HCT116 (cell line): ENCODE measurements at regions not wholly inside any gene's neighbourhood (a gene's known extent, or its start where the extent isn't known, plus 50 kb on each side); places are given as distances from the start of the nearest gene placed in this dataset.

Experiments used
- EGR1 ChIP-seq: IDR thresholded peaks from 2 replicates; pipeline ENCODE4 v1.6.1; 2012; ENCODE audit warnings: low read depth
- EZH2 ChIP-seq: fragments of 200-600 bp; sonication (generic); IDR thresholded peaks from 2 replicates; pipeline ENCODE4 v1.6.1; 2017; ENCODE audit warnings: antibody characterized with exemption, mixed run types
- EZH2phosphoT487 ChIP-seq: fragments of 200-600 bp; IDR thresholded peaks from 2 replicates; pipeline ENCODE4 v1.6.1; 2018; ENCODE audit warnings: antibody characterized with exemption, borderline replicate concordance
- POLR2A ChIP-seq: IDR thresholded peaks from 2 replicates; pipeline ENCODE4 v1.7.0; 2011; ENCODE audit warnings: borderline replicate concordance; ENCODE audit not compliant: insufficient read depth, insufficient read length; ENCODE audit errors: extremely low read depth
- POLR2AphosphoS5 ChIP-seq: IDR thresholded peaks from 2 replicates; pipeline ENCODE4 v1.6.1; 2011; ENCODE audit warnings: mild to moderate bottlenecking, low read depth, low read length, moderate library complexity
- RAD21 ChIP-seq: IDR thresholded peaks from 2 replicates; pipeline ENCODE4 v1.6.1; 2012; ENCODE audit warnings: low read depth, mild to moderate bottlenecking
- SIN3A ChIP-seq: IDR thresholded peaks from 2 replicates; pipeline ENCODE4 v1.6.1; 2012; ENCODE audit warnings: low read depth
- TCF7L2 ChIP-seq: IDR thresholded peaks from 2 replicates; pipeline ENCODE4 v1.7.0; 2011; ENCODE audit warnings: borderline replicate concordance, inconsistent platforms; ENCODE audit not compliant: insufficient read depth, insufficient read length; ENCODE audit errors: extremely low read depth
- YY1 ChIP-seq: IDR thresholded peaks from 2 replicates; pipeline ENCODE4 v1.6.1; 2011; ENCODE audit warnings: low read length, low read depth, moderate library complexity, mild to moderate bottlenecking; ENCODE audit not compliant: insufficient replicate concordance; ENCODE audit errors: extremely low read depth
- ZBTB33 ChIP-seq: IDR thresholded peaks from 2 replicates; pipeline ENCODE4 v1.6.1; 2011; ENCODE audit warnings: mild to moderate bottlenecking, low read length, moderate library complexity; ENCODE audit not compliant: insufficient replicate concordance; ENCODE audit errors: extremely low read depth
- ZFX ChIP-seq: fragments of 450-650 bp; IDR thresholded peaks from 2 replicates; pipeline ENCODE4 v1.6.1; 2017
- ZNF274 ChIP-seq: fragments of 200-500 bp; sonication (Bioruptor generic); IDR thresholded peaks from 2 replicates; pipeline ENCODE4 v1.6.1; 2014; ENCODE audit warnings: mild to moderate bottlenecking, low read depth, low read length, inconsistent platforms
- TF ChIP-seq, protein P1 (sequence below): IDR thresholded peaks from 2 replicates; pipeline ENCODE4 v1.6.1; 2012
- TF ChIP-seq, protein P2 (sequence below), 3 experiments: fragments of 200-600 bp in 1 of 3; sonication (generic) in 1 of 3; IDR thresholded peaks in 2 of 3; conservative IDR thresholded peaks in 1 of 3; 2 replicates each; pipeline ENCODE4 v1.5.1; 2012 to 2017; ENCODE audit warnings: low read depth in 2 of 3, low read length in 2 of 3, antibody characterized with exemption in 1 of 3, borderline replicate concordance in 1 of 3, control low read depth in 1 of 3, mild to moderate bottlenecking in 1 of 3, mixed read lengths in 1 of 3, mixed run types in 1 of 3, moderate library complexity in 1 of 3; ENCODE audit not compliant: insufficient read depth in 1 of 3

DNA sequence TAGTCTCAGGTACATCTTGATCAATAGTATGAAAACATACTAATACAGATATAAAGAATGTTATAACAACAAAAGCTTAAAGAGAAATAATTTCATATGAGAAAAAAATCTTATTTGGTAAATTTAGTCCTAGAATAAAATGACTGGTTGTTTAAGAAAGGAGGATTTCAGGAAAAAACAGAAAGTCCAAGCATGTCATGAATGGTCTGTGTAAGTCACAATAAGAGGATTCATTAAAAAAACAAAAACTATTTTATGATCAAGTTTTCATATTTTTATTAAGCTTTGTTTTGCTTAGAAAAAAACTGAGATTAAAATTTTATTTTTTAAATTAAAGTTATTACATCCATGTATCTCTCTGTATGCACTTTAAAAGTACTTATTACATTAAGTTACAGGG, 353.9 kb upstream of the SPHKAP start:
- TF ChIP-seq, protein P1, sequence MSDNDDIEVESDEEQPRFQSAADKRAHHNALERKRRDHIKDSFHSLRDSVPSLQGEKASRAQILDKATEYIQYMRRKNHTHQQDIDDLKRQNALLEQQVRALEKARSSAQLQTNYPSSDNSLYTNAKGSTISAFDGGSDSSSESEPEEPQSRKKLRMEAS: no peak
- TF ChIP-seq POLR2A: no peak
- no peak for TF ChIP-seq EZH2phosphoT487
- TF ChIP-seq ZNF274: no peak
- TF ChIP-seq RAD21: no peak
- no peak for TF ChIP-seq ZBTB33
- TF ChIP-seq, protein P2, sequence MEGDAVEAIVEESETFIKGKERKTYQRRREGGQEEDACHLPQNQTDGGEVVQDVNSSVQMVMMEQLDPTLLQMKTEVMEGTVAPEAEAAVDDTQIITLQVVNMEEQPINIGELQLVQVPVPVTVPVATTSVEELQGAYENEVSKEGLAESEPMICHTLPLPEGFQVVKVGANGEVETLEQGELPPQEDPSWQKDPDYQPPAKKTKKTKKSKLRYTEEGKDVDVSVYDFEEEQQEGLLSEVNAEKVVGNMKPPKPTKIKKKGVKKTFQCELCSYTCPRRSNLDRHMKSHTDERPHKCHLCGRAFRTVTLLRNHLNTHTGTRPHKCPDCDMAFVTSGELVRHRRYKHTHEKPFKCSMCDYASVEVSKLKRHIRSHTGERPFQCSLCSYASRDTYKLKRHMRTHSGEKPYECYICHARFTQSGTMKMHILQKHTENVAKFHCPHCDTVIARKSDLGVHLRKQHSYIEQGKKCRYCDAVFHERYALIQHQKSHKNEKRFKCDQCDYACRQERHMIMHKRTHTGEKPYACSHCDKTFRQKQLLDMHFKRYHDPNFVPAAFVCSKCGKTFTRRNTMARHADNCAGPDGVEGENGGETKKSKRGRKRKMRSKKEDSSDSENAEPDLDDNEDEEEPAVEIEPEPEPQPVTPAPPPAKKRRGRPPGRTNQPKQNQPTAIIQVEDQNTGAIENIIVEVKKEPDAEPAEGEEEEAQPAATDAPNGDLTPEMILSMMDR (IDR thresholded peaks at IDR 0.05 in 2 of 3, conservative IDR thresholded peaks at IDR 0.05 in 1 of 3; ENCODE audit: borderline replicate concordance in 1 of 3, insufficient read depth in 1 of 3, low read depth in 2 of 3, low read length in 2 of 3): no peak
- no peak for TF ChIP-seq EZH2
- TF ChIP-seq YY1: no peak
- TF ChIP-seq ZFX: no peak
- no peak for TF ChIP-seq EGR1
- no peak for TF ChIP-seq POLR2AphosphoS5
- TF ChIP-seq TCF7L2: no peak
- no peak for TF ChIP-seq SIN3A
